NCI-H1694 treated with DMSO at 0.1 percent for 48 hours (cell line): ENCODE measurements at regions not wholly inside any gene's neighbourhood (a gene's known extent, or its start where the extent isn't known, plus 50 kb on each side); places are given as distances from the start of the nearest gene placed in this dataset.

Experiments used
- DNase-seq: peaks from one replicate; lab custom pipeline; 2025; lab: John Stamatoyannopoulos, UW

DNA sequence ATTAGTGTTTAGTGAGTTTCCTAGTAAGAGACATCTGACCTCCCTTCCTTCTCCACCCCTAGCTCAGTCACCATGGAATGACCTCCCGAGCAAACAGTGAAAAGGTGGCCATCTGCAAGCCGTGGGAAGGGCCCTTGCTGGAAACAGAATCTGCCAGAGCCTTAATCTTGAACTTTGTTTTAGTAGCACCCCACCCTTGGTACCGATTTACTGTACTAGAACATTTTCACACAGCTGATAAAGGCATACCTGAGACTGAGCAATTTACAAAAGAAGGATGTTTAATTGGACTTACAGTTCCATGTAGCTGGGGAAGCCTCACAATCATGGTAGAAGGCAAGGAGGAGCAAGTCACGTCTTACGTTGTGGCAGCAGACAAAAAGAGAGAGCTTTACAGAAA is 655.8 kb downstream of the TSN start:
- no peak for DNase-seq

GRCh38 chr2:122412360-122412759 is 656.9 kb downstream of the TSN start:
- DNase-seq = peak; percentile 91

DNA sequence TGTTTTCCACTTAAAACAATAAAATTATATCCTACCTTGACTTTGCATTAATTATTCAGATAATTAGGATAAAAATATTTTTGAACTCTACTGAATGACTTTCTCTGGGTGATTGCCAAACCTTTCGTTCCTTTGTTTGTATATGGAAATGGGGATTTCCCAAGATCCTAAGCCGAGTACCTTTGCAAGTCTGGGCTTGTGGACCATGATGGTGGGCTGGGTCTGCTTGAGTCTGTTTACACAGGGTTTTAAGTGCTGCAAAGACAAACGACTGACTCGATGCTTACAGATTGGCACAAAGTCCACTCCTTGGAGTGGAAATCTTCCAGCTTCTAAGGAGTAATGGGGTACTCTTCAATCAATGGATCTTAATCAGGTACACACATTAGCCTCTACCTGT is 659.5 kb downstream of the TSN start:
- DNase-seq = no peak

- no peak for DNase-seq
These were observed 661.7 kb downstream of the TSN start for GRCh38 chr2:122417114-122417513.

DNA sequence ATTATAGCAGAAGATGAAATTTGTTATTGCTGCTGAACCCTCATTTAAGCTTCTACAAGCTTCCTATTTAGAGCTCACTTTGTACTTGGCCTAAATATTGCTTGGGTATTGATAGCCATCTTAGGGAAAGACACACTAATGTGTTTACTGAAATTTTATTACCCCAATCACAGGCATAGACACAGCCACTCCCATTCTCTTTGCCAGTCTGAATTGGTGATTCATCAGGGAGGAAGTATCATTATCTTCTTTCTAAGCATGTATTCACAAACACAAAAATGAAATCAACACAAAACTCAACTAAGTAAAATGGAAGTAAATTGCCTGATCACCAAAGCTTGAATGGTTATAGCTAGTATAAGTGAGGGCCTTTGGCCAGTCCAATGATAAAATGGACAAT is 666.3 kb downstream of the TSN start:
- DNase-seq = no peak

GRCh38 chr2:122422384-122422991 is 667.0 kb downstream of the TSN start:
- no peak for DNase-seq

- no peak for DNase-seq
These were observed 668.5 kb downstream of the TSN start for GRCh38 chr2:122423934-122424333.

DNA sequence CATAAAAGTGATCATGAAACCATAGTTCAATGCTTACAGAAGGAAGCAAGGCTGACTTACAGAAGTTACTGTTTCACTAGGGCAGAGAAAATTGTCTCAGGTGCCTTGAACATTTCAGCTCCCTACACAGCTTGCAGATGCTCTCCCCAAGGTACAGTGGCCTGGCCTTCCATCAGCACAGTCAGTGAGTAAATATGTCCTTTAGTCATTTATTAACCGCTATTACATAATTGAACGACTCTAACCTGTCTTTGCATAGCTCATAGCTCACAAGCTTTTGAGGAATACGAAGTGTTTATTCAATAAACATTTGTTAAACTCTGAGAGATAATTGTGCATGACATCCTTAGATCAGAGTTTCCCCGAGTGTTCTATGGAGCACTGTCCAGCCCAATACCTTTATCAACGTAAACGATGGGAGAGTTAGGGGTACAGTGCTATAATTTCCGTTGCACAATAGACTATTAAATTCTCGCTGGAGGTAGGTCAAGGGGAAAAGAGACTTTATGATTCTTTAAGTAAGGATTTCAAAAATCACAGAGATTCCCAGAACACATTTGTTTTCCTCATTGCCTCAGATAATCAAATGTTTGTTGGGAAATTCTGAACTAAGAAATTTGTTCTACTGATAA is 677.8 kb downstream of the TSN start:
- no peak for DNase-seq

DNA sequence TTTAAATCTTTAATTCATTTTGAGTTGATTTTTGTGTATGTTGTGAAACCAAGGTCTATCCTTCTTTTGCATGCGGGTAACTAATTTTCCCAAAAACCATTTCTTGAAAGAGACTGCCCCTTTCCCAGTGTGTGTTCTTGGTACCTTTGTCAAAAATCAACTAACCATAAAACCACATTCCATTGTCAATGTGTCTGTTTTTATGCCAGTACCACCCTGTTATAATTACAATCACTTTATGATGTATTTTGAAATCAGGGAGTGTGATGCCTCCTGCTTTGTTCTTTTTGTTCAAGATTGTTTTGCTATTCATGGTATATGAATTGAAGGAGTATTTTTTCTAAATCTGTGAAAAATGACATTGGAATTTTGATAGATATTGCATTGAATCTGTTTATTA is 689.6 kb downstream of the TSN start:
- DNase-seq = no peak

DNA sequence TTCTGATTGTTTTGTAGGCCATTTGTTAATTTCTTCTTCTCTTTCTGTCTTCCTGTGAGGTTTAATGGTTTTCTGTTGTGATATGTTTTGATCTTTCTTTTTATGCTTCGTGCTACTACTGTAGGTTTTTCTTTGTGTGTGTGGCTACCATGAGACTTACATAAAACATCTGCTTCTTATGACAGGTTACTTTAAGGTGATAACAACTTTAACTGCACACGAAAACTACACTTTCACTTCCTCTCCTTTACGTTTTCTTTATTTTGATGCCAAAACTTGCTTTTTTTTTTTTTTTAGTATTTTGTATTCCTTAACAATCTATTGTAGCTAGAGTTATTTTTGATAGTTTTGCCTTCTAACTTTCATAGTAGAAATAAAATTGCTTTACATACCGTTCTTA is 691.3 kb downstream of the TSN start:
- no peak for DNase-seq

GRCh38 chr2:122447237-122447636 is 691.8 kb downstream of the TSN start:
- no peak for DNase-seq

GRCh38 chr2:122451040-122451439 is 695.6 kb downstream of the TSN start:
- peak; percentile 32 for DNase-seq

DNA sequence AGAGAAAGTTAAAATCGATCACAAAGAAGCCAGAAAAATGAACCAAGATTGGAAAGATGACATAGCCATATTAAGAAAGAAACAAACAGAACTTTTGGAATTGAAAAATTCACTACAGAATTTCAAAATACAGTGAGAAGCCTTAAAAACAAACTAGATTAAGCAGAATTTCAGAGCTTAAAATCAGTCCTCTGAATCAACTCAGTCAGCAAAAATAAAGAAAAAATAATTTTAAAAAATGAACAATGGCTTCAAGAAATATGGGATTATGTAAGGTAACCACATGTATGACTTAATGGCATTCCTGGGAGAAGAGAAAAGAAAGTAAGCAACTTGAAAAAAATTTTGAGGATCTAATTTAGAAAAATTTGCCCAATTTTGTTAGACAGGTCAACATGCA is 696.2 kb downstream of the TSN start:
- no peak for DNase-seq

- DNase-seq = no peak
These were observed 713.7 kb downstream of the TSN start for GRCh38 chr2:122469147-122469546.

GRCh38 chr2:122471753-122472152 is 716.3 kb downstream of the TSN start:
- DNase-seq = no peak

DNA sequence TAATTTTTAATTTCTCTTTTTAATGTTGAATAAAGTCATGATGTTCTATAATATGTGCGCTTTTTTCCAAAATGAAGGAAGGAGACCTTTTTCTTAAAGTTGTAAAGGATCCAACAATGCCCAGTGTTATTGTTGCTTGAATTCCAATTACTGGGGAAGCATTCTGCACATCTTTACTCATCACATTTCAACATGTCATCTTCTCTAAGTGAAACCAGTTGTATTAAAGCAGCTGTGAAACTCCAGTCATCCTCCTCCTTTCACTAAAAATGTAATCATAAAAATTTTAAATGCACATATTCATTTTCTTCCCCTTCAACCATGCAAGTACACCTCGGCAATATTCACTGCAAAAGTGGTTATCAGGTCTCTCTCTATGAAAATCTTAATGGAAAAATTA is 722.7 kb downstream of the TSN start:
- no peak for DNase-seq

DNA sequence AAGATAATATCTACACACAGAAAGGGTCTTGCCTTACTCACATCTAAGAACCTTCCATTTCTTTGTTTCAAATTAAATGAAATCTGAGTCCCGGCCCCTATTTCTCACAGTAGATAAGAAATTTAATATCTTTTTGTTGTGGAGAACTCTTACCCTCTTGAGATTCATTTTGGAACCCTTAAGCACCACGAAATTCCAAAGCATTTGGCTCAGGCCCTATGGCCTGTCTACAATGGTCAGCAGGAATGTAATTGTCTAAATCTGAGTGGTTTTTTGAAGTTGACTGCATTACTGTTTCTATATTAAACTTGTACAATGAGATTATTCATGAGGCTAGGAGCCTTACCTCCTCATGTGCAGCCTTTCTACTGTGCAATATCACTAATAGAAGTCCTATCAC is 723.3 kb downstream of the TSN start:
- no peak for DNase-seq

- no peak for DNase-seq
These were observed 725.2 kb downstream of the TSN start for GRCh38 chr2:122480501-122481243.

GRCh38 chr2:122481244-122481622 is 725.8 kb downstream of the TSN start:
- DNase-seq = no peak

DNA sequence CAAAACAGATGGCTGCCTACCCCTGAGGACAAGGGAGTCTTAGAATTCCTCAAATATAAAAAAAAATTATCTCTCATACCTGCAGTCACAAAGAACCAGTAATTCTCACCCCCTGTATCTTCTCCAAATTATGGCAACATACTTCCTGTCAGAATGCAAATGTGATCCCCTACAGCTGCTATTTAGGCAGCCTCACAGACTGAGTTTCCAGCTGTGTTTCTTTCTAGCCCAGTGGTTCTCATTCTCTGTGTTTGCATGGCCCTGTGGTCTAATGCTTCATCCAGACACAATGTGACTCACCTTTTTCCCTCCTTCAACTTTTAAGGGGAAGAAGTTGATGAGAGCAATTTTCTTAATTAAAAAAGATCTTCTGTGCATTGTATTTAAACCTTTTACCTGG is 726.3 kb downstream of the TSN start:
- DNase-seq = no peak

GRCh38 chr2:122486086-122486485 is 730.6 kb downstream of the TSN start:
- no peak for DNase-seq

DNA sequence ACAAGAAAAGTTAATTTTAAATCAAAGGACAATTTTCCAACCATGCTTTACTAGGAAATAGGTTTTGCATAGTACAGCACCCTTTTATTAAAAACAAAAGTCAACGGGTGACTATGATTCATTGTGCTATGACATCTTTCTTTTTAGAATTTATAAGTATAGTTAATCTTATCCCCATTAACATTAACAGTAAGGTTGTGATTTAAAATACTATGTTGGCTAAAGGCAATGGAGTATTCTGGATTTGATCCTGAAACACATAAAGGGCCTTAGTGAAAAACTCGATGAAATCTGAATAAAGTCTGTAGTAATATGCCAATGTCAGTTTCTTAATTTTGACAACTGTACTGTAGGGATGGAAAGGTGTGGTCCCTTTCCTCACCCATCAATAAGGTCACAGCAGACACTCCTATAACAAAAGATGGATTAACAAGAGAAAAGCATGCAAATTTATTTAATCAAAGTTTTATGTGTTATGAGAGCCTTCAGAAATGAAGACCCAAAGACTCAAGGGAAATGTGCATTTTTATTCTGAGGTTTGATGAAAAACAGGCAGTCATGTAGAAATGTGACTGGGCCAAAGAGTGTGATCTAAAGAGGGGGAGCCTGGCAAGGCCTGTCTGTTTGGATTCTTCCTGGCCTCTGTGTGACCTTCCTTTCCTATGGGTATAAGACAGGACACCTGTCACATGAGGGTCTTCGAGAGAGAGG is 731.4 kb downstream of the TSN start:
- DNase-seq = no peak

DNA sequence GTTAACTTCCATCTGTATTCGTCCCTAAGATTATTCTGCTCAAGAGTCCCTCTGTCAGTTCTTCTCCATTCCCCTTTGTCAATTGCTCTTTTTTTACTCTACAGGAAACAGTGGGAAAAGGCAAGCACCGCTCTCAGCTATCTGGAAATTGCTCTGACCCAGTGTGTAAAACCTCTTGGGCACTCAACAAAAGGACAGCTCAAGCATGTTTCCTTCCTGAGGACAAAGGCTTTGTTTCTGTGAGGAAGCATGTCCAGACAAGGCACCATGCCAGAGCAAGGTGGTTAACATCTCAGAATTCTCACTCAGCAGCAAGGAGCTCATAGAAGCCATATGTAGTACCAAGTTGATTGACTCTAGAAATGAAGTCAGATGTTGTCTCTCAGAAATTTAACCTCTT is 735.6 kb downstream of the TSN start:
- no peak for DNase-seq
